Loucy (cell line): ENCODE measurements at regions not wholly inside any gene's neighbourhood (a gene's known extent, or its start where the extent isn't known, plus 50 kb on each side); places are given as distances from the start of the nearest gene placed in this dataset.

Experiments used
- EZH2phosphoT487 ChIP-seq: fragments of 200-600 bp; IDR thresholded peaks from 2 replicates; pipeline ENCODE4 v1.6.1; 2018; ENCODE audit warnings: antibody characterized with exemption, mild to moderate bottlenecking, moderate library complexity, borderline replicate concordance
- TF ChIP-seq, protein P1 (sequence below): fragments of 200-600 bp; sonication (generic); conservative IDR thresholded peaks from 2 replicates; pipeline ENCODE4 v1.5.1; 2014; ENCODE audit warnings: mild to moderate bottlenecking, antibody characterized with exemption, low read length

DNA sequence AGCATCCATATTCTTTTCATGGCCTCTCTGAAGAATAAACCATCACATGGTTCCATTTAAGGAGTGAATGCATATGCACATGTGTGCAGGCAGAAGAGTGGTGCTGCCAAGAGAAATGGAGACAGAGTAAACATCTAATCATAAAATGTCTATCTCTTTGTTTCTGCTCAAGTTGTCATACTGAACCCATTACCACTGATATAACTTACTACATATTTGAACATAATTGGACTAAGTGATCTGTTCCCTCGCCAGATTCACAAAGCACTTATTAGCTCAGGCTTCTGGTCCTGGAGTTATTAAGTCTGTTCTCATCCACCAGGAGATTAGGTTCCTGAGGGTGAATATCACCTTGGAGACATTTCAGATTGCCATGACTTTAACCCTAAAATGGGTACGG, 72.3 kb upstream of the XYLT1 start:
- TF ChIP-seq, protein P1, sequence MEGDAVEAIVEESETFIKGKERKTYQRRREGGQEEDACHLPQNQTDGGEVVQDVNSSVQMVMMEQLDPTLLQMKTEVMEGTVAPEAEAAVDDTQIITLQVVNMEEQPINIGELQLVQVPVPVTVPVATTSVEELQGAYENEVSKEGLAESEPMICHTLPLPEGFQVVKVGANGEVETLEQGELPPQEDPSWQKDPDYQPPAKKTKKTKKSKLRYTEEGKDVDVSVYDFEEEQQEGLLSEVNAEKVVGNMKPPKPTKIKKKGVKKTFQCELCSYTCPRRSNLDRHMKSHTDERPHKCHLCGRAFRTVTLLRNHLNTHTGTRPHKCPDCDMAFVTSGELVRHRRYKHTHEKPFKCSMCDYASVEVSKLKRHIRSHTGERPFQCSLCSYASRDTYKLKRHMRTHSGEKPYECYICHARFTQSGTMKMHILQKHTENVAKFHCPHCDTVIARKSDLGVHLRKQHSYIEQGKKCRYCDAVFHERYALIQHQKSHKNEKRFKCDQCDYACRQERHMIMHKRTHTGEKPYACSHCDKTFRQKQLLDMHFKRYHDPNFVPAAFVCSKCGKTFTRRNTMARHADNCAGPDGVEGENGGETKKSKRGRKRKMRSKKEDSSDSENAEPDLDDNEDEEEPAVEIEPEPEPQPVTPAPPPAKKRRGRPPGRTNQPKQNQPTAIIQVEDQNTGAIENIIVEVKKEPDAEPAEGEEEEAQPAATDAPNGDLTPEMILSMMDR = no peak
- TF ChIP-seq EZH2phosphoT487 = no peak
